ENCODE measurements at regions not wholly inside any gene's neighbourhood (a gene's known extent, or its start where the extent isn't known, plus 50 kb on each side); places are given as distances from the start of the nearest gene placed in this dataset.

GRCh38 chr4:14743172-14743571 lies 259.1 kb upstream of the CPEB2 start:
- no peak for DNase-seq (ENCODE audit: low spot score)
- TF ChIP-seq CTCF (IDR thresholded peaks at IDR 0.05), result no peak
- no peak overlapping the region for H3K27ac ChIP-seq

GRCh38 chr4:14743601-14744000 lies 258.7 kb upstream of the CPEB2 start:
- Histone ChIP-seq H3K4me3 (no peak overlapping the region), H3K27ac (no peak overlapping the region)
- no peak for TF ChIP-seq CTCF (IDR thresholded peaks at IDR 0.05)
- DNase-seq (ENCODE audit: low spot score), result no peak

More at GRCh38 chr4:14743172-14743571, 259.1 kb upstream of the CPEB2 start:
- no peak overlapping the region for H3K4me3 ChIP-seq

- H3K27ac ChIP-seq, result no peak overlapping the region
- H3K4me3 ChIP-seq, result no peak overlapping the region
- no peak for DNase-seq (ENCODE audit: low spot score)
- TF ChIP-seq CTCF (IDR thresholded peaks at IDR 0.05), result no peak
Observed at GRCh38 chr4:14744346-14744745, 257.9 kb upstream of the CPEB2 start.

- DNase-seq (ENCODE audit: low spot score), result no peak
Observed at GRCh38 chr4:14749910-14750309, 252.4 kb upstream of the CPEB2 start.

GRCh38 chr4:14752341-14753046 lies 249.8 kb upstream of the CPEB2 start:
- no peak overlapping the region for H3K27ac ChIP-seq
- TF ChIP-seq CTCF (IDR thresholded peaks at IDR 0.05), result no peak
- H3K4me3 ChIP-seq, result no peak overlapping the region
- DNase-seq (ENCODE audit: low spot score), result no peak

More at GRCh38 chr4:14749910-14750309, 252.4 kb upstream of the CPEB2 start:
- Histone ChIP-seq H3K4me3 (no peak overlapping the region), H3K27ac (no peak overlapping the region)
- TF ChIP-seq CTCF (IDR thresholded peaks at IDR 0.05), result no peak

- TF ChIP-seq CTCF (IDR thresholded peaks at IDR 0.05), result no peak
- no peak for DNase-seq (ENCODE audit: low spot score)
- no peak overlapping the region for H3K4me3 ChIP-seq
- H3K27ac ChIP-seq, result no peak overlapping the region
Observed at GRCh38 chr4:14767142-14767541, 235.1 kb upstream of the CPEB2 start.

- no peak for DNase-seq (ENCODE audit: low spot score)
- no peak for TF ChIP-seq CTCF (IDR thresholded peaks at IDR 0.05)
- H3K27ac ChIP-seq, result no peak overlapping the region
Observed at GRCh38 chr4:14768449-14768848, 233.8 kb upstream of the CPEB2 start.

More at GRCh38 chr4:14768449-14768848, 233.8 kb upstream of the CPEB2 start:
- no peak overlapping the region for H3K4me3 ChIP-seq

Measured in coronary artery (tissue), 2 donors.